Activated CD4-positive, alpha-beta T cell treated with anti-CD3 and anti-CD28 coated beads, Interleukin-2, Interleukin-6, amounts not matched to agents 100 ng/mL and 50 ng/mL, durations not matched to agents 16 hours and 8 hours (primary cell): ENCODE measurements at regions not wholly inside any gene's neighbourhood (a gene's known extent, or its start where the extent isn't known, plus 50 kb on each side); places are given as distances from the start of the nearest gene placed in this dataset.

Source experiments
- DNase-seq: peaks from one replicate; pipeline ENCODE4 v3.0.0-alpha.2; 2020

DNA sequence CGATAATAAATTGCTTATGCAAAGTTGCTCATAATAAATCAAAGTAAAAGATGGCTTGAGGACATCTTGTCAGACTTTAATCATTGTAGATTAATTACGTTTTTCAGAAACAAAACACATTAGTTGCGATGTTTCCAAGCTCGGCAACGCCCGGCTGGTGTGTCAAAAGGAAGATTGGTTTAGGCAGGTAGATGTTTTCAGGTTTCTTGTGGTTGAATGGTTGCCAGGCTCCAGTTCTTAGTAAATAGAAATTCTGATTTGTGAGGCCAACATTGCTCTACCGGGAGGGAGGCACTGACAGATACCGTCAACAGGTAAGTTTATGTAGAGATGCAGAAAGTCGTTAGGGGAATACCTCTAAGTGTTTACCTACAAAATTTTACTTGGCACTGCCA, 280.3 kb downstream of the NPR3 start:
- no peak for DNase-seq

GRCh38 chr5:32996336-32996735, 285.2 kb downstream of the NPR3 start:
- DNase-seq, result no peak

GRCh38 chr5:33008751-33009418, 297.8 kb downstream of the NPR3 start:
- no peak for DNase-seq

GRCh38 chr5:33010846-33011245, 299.7 kb downstream of the NPR3 start:
- no peak for DNase-seq

GRCh38 chr5:33011801-33012200, 300.7 kb downstream of the NPR3 start:
- DNase-seq, result no peak

DNA sequence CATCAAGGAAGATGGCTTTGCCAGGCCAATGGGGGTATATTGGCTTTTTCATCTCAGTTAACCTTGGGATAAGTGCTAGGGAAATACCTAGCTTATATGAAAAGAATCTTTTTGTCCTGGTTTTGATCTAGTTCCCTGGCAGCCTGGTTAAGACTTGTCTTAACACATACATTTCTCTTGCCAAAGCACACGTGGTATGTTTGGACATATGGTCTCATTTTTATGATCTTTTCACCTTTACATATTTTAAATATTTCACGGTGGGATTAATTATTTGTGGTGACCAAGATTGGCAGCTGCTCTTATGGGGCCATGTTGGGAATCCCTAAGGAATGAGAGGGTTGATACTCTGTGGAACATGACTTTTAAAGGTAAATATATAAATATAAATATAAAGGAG, 312.5 kb downstream of the NPR3 start:
- DNase-seq, result no peak

- no peak for DNase-seq
These were observed 321.4 kb downstream of the NPR3 start for GRCh38 chr5:33032271-33033070.

DNA sequence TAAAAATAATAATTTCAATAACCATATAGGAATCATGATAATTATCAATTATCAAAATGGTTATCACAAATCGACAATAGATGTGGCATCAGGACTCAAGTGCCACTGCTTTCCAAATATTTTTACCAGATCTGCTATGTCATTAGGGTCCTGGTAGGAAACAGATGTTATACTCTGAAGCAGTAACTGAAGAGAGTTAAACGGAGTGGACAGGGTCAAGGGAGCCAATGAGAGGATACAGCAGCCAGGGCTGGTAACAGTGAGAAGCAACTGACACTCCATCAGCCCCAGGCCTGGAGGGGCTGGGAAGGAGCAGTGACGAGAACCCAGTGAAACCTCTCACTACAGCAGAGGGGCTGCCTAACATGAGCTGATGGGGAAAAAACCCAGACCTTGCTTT, 322.4 kb downstream of the NPR3 start:
- DNase-seq, result no peak

DNA sequence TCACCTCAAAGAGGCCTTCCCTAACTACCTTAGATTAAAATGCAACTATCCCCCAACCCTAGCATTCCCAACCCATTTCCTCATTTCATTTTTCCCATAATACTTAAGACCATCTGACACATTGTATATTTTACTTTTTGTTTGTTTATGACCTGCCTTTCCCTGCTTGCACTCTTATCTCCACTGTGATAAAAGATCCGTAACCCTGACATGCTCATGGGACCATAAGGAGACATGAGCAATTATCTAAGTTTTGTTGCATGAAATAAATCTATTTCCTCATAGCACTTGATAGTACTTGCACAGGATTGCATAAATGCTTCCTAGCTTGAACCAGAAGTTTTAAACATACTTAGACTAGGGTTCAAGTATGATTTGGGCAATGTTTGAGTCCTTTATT, 323.7 kb downstream of the NPR3 start:
- no peak for DNase-seq

- no peak for DNase-seq
These were observed 324.9 kb downstream of the NPR3 start for GRCh38 chr5:33035851-33036527.

GRCh38 chr5:33037076-33037475, 326.0 kb downstream of the NPR3 start:
- DNase-seq, result no peak

GRCh38 chr5:33041586-33041985, 330.5 kb downstream of the NPR3 start:
- DNase-seq, result no peak

GRCh38 chr5:33043343-33043997, 332.3 kb downstream of the NPR3 start:
- DNase-seq, result no peak

DNA sequence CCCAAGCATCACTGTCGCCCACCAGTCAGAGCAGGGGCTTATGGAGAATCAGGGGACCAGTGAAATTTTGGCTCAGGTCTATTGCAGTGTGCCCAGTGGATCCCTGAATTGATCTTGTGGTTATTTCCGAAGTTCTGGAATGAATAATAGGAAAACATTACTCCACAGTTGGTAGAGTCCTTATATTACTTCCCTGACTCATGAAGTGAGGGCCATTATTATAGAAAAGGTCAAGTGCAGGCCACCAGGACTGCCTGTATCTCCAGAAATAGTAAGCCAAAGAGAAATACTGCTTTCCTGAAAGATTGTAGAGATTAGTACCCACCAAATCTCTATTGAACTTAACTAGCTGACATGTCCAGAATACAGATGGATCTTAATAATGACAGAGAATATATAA, 335.0 kb downstream of the NPR3 start:
- DNase-seq, result no peak

DNA sequence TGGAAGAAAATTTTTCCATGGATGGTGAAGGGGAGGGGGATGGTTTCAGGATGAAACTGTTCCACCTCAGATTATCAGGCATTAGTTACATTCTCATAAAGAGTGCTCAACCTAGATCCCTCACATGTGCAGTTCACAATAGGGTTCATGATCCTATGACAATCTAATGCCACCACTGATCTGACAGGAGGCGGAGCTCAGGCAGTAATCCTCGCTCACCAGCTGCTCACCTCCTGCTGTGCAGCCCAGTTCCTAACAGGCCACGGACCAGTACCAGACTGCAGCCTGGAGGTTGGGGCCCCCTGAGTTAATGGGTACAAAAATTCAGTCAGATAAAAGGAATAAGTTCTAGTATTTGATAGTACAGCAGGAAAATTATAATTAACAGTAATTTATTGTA, 337.2 kb downstream of the NPR3 start:
- DNase-seq, result no peak

GRCh38 chr5:33049298-33049697, 338.2 kb downstream of the NPR3 start:
- DNase-seq, result no peak

GRCh38 chr5:33049842-33050241, 338.7 kb downstream of the NPR3 start:
- DNase-seq, result no peak

DNA sequence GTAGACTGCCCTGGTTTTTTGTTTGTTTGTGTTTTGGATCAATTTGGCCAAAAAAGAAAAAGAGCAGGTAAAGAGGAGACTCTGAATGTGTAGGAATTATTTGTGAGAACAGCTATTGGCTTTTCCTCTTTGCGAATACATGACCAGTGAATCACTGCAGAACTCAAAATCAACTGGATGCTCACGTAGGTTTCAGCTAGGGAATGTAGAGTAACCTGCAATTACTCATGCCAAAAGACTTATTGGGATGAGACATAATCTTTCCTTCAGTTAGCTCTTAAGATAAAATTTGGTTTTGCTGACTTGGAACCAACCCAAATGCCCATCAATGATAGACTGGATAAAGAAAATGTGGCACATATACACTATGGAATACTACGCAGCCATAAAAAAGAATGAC, 348.0 kb downstream of the NPR3 start:
- no peak for DNase-seq

DNA sequence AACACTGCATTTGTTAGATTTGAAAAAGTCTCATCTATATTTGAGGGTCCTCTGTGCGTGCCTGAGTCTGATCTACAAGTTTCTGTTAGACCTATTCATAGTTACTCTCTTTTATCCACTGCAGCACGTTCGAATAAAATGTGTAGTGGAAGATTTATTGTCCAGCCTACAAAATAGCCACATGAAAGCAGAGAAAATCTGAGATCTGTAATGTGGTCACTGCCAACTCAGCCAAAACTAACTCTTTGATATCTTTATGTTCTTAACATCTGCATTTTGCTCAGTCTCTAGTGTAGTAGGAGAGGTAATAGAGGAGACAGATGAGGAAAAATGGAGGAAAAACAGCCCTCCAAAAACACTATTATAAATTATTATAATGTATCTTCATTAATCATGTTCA, 354.0 kb downstream of the NPR3 start:
- no peak for DNase-seq

DNA sequence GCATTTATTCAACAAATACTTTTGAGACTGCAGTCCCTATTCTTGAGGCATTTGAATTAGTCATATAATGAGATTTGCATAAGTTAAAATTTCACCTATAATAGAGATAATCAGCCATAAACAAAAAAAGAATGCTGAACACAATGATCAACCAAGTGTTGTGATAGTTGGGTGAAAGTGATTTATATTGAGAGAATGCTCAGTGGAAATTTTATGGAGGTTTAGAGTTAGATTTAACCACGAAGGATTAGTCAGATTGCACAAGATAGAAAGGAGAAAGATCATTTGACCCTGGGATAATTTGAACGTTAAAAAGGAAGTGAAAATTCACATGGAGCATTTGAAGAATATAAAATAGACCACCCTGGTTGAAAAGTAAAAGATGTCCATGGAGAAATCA, 356.2 kb downstream of the NPR3 start:
- no peak for DNase-seq

DNA sequence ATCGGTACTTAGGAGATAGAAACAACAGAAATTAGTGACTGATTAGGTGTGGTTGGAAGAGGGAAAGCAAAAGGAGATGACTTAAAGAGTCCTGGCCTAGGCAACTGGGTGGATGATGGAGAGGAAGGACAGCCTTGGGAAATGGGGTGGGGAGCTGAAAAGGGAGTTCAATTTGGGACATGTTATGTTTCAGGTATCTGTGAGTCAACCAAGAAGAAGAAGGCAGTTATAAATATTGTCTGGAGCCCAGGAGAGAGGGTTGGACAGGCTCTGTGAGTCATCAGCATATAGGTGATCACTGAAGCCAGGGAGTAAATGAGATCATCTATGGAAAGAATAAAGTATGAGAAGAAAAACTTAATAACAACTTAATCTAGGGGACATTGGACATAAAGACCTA, 357.7 kb downstream of the NPR3 start:
- no peak for DNase-seq

GRCh38 chr5:33072296-33072695, 361.2 kb downstream of the NPR3 start:
- no peak for DNase-seq

DNA sequence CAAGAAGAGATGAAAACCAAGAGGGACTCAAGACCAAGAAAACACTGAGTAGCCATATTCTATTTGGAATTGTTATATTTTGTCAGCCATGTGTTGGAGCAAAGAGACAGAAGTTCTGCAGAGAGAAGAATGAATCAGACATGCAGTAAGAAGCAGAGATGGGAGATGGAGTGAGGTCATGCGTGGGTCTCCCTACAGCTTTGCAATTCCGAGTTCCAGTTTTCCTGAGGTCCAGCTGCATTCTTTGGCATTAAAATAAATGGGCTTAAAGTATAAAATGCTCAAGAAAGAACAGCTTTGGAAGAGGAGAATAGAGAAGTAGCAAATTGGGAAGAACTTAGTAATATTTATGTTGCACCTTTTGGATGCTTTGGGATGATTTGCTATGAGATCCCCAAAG, 361.6 kb downstream of the NPR3 start:
- DNase-seq, result no peak

GRCh38 chr5:33073881-33074327, 362.8 kb downstream of the NPR3 start:
- DNase-seq, result no peak
